Loucy (cell line): ENCODE measurements at regions not wholly inside any gene's neighbourhood (a gene's known extent, or its start where the extent isn't known, plus 50 kb on each side); places are given as distances from the start of the nearest gene placed in this dataset.

Source experiments
- H2AFZ ChIP-seq: fragments of 200-600 bp; sonication (generic); 2 replicates; pipeline ENCODE4 v1.6.0; 2016; ENCODE audit warnings: antibody characterized with exemption, mild to moderate bottlenecking, low read length, moderate library complexity
- H3F3A ChIP-seq: fragments of 200-600 bp; 2 replicates; pipeline ENCODE4 v1.6.0; 2016; ENCODE audit warnings: antibody characterized with exemption, low read depth, mild to moderate bottlenecking
- H3K27me3 ChIP-seq: fragments of 200-600 bp; sonication (generic); 2 replicates; pipeline ENCODE4 v1.6.1; 2014; ENCODE audit warnings: low read length, mild to moderate bottlenecking; ENCODE audit not compliant: insufficient read depth, poor library complexity, severe bottlenecking
- H3K36me3 ChIP-seq: fragments of 200-600 bp; sonication (generic); 2 replicates; pipeline ENCODE4 v1.6.1; 2016; ENCODE audit warnings: low read length; ENCODE audit not compliant: insufficient read depth
- H3K4me1 ChIP-seq: fragments of 200-600 bp; sonication (generic); 2 replicates; pipeline ENCODE4 v1.5.1; 2014; ENCODE audit warnings: low read length, mild to moderate bottlenecking; ENCODE audit not compliant: insufficient read depth, poor library complexity, severe bottlenecking
- H3K4me2 ChIP-seq: fragments of 200-600 bp; sonication (generic); 2 replicates; pipeline ENCODE4 v1.6.0; 2014; ENCODE audit warnings: antibody characterized with exemption, low read length, low read depth, mild to moderate bottlenecking; ENCODE audit not compliant: poor library complexity, severe bottlenecking
- H3K4me3 ChIP-seq: fragments of 200-600 bp; sonication (generic); 2 replicates; pipeline ENCODE4 v1.5.1; 2014; ENCODE audit warnings: low read length, mild to moderate bottlenecking, mixed read lengths; ENCODE audit not compliant: poor library complexity, severe bottlenecking
- H3K79me2 ChIP-seq: fragments of 200-600 bp; sonication (generic); 2 replicates; pipeline ENCODE4 v1.6.1; 2014; ENCODE audit warnings: low read length; ENCODE audit not compliant: insufficient read depth
- H3K9ac ChIP-seq: fragments of 200-600 bp; sonication (generic); 2 replicates; pipeline ENCODE4 v1.6.0; 2014; ENCODE audit warnings: mild to moderate bottlenecking, low read depth, low read length, moderate library complexity; ENCODE audit not compliant: poor library complexity, severe bottlenecking
- H3K9me2 ChIP-seq: fragments of 200-600 bp; sonication (generic); replicated peaks from 2 replicates; pipeline ENCODE4 v1.6.1; 2016; ENCODE audit warnings: low read depth, low read length, mixed read lengths
- H3K9me3 ChIP-seq: fragments of 200-600 bp; sonication (generic); 2 replicates; pipeline ENCODE4 v1.6.1; 2014; ENCODE audit warnings: mild to moderate bottlenecking, antibody characterized with exemption, low read length, low read depth; ENCODE audit not compliant: insufficient read depth
- H4K20me1 ChIP-seq: fragments of 200-600 bp; sonication (generic); 2 replicates; pipeline ENCODE4 v1.6.0; 2014; ENCODE audit warnings: antibody characterized with exemption, low read length, mild to moderate bottlenecking; ENCODE audit not compliant: insufficient read depth, poor library complexity, severe bottlenecking
- EZH2phosphoT487 ChIP-seq: fragments of 200-600 bp; IDR thresholded peaks from 2 replicates; pipeline ENCODE4 v1.6.1; 2018; ENCODE audit warnings: antibody characterized with exemption, mild to moderate bottlenecking, moderate library complexity, borderline replicate concordance
- TF ChIP-seq, protein P1 (sequence below): fragments of 200-600 bp; sonication (generic); conservative IDR thresholded peaks from 2 replicates; pipeline ENCODE4 v1.5.1; 2014; ENCODE audit warnings: mild to moderate bottlenecking, antibody characterized with exemption, low read length

DNA sequence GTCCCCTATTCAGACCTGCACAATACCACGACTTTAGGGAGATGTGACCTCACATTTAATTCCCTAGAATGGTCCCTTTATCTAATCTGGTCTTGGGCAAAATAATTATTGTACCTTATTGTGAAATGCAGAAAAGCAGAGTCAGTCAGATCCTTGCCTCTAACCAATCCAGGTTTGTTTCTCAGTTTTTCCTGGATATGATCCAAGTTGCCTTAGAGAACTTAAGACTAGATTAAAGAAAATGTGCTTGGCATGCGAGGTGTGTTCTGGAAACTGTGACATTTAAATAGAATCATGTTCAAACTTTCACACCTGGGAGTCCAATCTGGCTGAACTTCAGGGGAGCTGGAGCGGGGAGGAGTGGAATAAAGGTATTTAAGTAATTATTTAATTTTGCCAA is 696.2 kb downstream of the DNAH5 start:
- H2AFZ ChIP-seq, result no peak overlapping the region
- no peaks in the 10 kb centered on the region for H3K79me2 ChIP-seq
- H4K20me1 ChIP-seq, result no peaks in the 10 kb centered on the region
- no peaks in the 10 kb centered on the region for H3K27me3 ChIP-seq
- no peaks in the 10 kb centered on the region for H3K36me3 ChIP-seq
- no peaks in the 10 kb centered on the region for H3F3A ChIP-seq
- no peaks in the 10 kb centered on the region for H3K9me2 ChIP-seq
- H3K4me1 ChIP-seq, result no peaks in the 10 kb centered on the region
- H3K4me2 ChIP-seq, result no peak overlapping the region
- no peak overlapping the region for H3K4me3 ChIP-seq
- no peaks in the 10 kb centered on the region for H3K9me3 ChIP-seq
- H3K9ac ChIP-seq, result no peak overlapping the region
- TF ChIP-seq EZH2phosphoT487, result no peak
- TF ChIP-seq, protein P1, sequence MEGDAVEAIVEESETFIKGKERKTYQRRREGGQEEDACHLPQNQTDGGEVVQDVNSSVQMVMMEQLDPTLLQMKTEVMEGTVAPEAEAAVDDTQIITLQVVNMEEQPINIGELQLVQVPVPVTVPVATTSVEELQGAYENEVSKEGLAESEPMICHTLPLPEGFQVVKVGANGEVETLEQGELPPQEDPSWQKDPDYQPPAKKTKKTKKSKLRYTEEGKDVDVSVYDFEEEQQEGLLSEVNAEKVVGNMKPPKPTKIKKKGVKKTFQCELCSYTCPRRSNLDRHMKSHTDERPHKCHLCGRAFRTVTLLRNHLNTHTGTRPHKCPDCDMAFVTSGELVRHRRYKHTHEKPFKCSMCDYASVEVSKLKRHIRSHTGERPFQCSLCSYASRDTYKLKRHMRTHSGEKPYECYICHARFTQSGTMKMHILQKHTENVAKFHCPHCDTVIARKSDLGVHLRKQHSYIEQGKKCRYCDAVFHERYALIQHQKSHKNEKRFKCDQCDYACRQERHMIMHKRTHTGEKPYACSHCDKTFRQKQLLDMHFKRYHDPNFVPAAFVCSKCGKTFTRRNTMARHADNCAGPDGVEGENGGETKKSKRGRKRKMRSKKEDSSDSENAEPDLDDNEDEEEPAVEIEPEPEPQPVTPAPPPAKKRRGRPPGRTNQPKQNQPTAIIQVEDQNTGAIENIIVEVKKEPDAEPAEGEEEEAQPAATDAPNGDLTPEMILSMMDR, result no peak

DNA sequence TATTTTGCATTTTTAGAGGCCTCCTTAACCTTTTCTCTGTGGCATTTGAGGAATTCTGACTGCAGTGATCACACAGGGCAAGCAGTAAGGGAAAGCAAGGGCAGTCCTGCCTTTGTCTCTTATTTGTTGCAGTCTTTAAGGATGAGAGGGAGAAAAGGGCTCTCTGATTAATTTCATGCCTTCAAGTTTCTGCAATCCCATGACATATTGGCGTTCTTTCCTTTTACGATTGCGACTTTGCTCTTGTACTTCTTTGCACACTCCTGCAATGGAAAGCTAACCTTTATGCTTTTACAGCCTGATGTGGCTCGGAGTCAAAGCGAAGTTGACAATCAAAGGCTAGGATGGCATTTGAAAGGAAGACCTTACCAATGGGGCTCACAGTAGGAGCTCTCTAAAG is 698.4 kb downstream of the DNAH5 start:
- H3K4me2 ChIP-seq, result no peak overlapping the region
- H3K9me2 ChIP-seq, result no peaks in the 10 kb centered on the region
- H2AFZ ChIP-seq, result no peak overlapping the region
- H4K20me1 ChIP-seq, result no peaks in the 10 kb centered on the region
- no peak for TF ChIP-seq EZH2phosphoT487
- TF ChIP-seq, protein P1, result no peak
- no peaks in the 10 kb centered on the region for H3K36me3 ChIP-seq
- H3K9me3 ChIP-seq, result no peaks in the 10 kb centered on the region
- H3K27me3 ChIP-seq, result no peaks in the 10 kb centered on the region
- H3K4me3 ChIP-seq, result no peak overlapping the region
- H3F3A ChIP-seq, result no peaks in the 10 kb centered on the region
- no peak overlapping the region for H3K9ac ChIP-seq
- no peaks in the 10 kb centered on the region for H3K79me2 ChIP-seq
- no peaks in the 10 kb centered on the region for H3K4me1 ChIP-seq

DNA sequence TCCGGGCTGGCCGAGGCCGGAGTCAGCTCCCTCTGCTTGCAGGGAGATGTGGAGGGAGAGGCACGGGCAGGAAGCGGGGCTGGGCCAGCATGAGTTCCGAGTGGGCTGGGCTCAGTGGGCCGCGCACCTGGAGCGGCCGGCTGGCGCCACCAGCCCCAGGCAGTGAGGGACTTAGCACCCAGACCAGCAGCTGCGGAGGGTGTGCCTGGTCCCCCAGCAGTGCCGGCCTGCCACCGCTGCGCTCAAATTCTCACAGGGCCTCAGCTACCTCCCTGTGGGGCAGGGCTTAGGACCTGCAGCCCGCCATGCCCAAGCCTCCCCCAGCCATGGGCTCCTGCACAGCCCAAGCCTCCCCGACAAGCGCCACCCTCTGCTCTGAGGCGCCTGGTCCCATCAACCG is 700.3 kb downstream of the DNAH5 start:
- H2AFZ ChIP-seq, result no peak overlapping the region
- no peaks in the 10 kb centered on the region for H3F3A ChIP-seq
- no peak overlapping the region for H3K4me3 ChIP-seq
- no peaks in the 10 kb centered on the region for H3K79me2 ChIP-seq
- H3K4me2 ChIP-seq, result no peak overlapping the region
- H3K27me3 ChIP-seq, result no peaks in the 10 kb centered on the region
- H3K4me1 ChIP-seq, result no peaks in the 10 kb centered on the region
- no peaks in the 10 kb centered on the region for H4K20me1 ChIP-seq
- no peaks in the 10 kb centered on the region for H3K36me3 ChIP-seq
- H3K9ac ChIP-seq, result no peak overlapping the region
- TF ChIP-seq EZH2phosphoT487, result no peak
- TF ChIP-seq, protein P1, result no peak
- no peaks in the 10 kb centered on the region for H3K9me2 ChIP-seq
- no peaks in the 10 kb centered on the region for H3K9me3 ChIP-seq
